ENCODE measurements at regions not wholly inside any gene's neighbourhood (a gene's known extent, or its start where the extent isn't known, plus 50 kb on each side); places are given as distances from the start of the nearest gene placed in this dataset.

DNA sequence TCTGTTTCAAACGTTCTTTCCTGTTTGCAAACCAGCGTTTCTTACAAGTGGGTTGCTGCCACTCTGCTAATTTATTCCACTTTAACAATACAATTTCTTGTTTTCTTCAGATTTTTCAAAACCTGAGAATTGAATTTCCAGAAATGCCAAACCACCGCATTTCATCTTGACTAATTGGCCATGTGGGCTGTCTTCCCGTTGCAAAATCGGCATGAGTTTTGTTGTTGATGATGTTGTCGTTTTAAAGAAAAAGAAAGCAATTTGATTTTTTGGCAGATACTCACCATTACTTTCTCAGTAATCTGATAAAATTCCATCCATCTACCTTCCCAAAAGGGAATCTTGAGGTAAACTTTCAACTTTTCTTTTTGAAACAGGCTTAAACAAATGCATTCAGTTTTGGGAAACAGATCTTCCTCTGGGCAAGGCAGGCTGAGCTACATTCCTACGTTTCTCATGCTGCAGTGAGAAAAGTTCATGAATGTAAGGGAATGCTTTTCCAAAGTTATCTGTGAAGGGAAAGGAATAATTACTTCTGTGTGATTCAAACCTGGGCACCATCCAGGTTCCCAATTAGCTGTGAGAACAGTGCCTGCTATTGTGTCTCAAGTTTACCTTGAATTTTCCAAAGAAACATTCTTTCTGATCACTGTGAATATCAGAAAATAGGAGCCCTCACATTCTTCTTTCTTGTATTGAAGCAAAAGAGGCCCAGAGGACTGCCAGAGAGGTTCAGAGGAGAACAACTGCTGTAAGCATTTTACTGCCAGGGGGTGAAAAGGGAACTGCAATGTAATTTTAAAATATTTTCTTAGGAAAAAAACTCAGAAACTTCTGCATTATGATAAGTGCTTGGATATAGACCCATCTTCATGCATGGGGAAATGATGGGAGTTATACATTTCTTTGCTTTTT, 100.7 kb upstream of the TUT7 start:
- TF ChIP-seq EZH2phosphoT487 (IDR thresholded peaks at IDR 0.05; ENCODE audit: borderline replicate concordance, low read depth) (no peak), CTCF (IDR thresholded peaks at IDR 0.05) (no peak), YY1 (IDR thresholded peaks at IDR 0.05; ENCODE audit: low read depth) (no peak)
- TF ChIP-seq, protein P1, sequence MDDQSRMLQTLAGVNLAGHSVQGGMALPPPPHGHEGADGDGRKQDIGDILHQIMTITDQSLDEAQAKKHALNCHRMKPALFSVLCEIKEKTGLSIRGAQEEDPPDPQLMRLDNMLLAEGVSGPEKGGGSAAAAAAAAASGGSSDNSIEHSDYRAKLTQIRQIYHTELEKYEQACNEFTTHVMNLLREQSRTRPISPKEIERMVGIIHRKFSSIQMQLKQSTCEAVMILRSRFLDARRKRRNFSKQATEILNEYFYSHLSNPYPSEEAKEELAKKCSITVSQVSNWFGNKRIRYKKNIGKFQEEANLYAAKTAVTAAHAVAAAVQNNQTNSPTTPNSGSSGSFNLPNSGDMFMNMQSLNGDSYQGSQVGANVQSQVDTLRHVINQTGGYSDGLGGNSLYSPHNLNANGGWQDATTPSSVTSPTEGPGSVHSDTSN (IDR thresholded peaks at IDR 0.05), result no peak
- Histone ChIP-seq H3K9me2 (no peaks in the 10 kb centered on the region), H3K36me3 (replicated peaks in 1 of 2; ENCODE audit: control insufficient read depth in 1 of 2, insufficient read depth in 2 of 2, low read length in 1 of 2) (no peaks in the 10 kb centered on the region), H3K9me3 (no peaks in the 10 kb centered on the region), H3K9ac (no peak overlapping the region), H2AFZ (ENCODE audit: low read depth) (0 out of 2 replicates have a peak overlapping the region, but pooled peaks have one; percentile 18), H3K79me2 (ENCODE audit: insufficient read depth) (no peaks in the 10 kb centered on the region), H3K27me3 (ENCODE audit: insufficient read depth) (no peaks in the 10 kb centered on the region), H3K4me3 (ENCODE audit: low read depth in 2 of 2, low read length in 1 of 2) (no peak overlapping the region), H3K27ac (ENCODE audit: low read depth in 2 of 2, low read length in 1 of 2) (no peak overlapping the region), H3K4me1 (ENCODE audit: control insufficient read depth in 1 of 2, insufficient read depth in 2 of 2, low read depth in 1 of 2, low read length in 1 of 2) (peaks cover 4 to 14% of the 10 kb centered on the region in 2 experiments; a peak in 2 of 4 replicates), H3F3A (replicated peaks; ENCODE audit: insufficient read depth) (no peaks in the 10 kb centered on the region), H3K4me2 (no peak overlapping the region), H4K20me1 (ENCODE audit: insufficient read depth) (no peaks in the 10 kb centered on the region)
- DNase-seq, result no peak
- 62% methylated on average over 7 of the region's 7 CpGs for WGBS (ENCODE audit: low lambda C conversion rate)
- ChIA-PET CTCF (interaction anchor here (3.6 kb wide), 1 partner anchor 21 kb away, joined by 19 read pairs; no protein-coding TSS in a partner anchor), POLR2A (no interaction called here)

DNA sequence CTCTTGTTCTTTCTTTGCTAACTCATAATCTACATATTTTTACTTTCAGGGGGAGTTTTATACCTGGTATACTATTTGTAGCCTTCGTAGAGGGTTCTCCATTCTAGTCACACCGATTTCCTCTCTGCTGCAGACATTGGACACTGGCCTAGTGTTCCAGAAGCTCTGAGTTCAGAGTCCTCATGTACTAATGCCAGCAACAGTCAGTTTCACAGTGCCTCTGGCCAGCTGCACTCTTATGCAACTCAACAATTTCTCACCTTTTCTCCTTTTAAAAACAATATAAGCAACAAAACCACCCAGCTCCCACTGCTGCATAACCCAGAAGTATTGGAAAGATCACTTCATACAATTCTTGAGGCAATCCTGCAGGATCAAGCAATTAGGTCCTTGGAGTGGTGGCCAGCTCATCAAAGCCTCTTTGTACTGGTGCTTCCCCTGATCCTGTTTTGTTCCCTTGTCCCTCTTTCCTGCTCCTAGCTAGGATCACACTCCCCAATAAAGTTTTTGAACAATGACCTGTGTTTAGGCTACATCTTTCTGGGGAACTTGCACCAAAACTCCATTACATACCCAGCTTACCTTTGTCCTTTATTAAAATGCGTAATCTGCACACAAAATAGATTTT, 98.1 kb upstream of the TUT7 start:
- TF ChIP-seq TEAD4 (IDR thresholded peaks at IDR 0.05; ENCODE audit: borderline replicate concordance, insufficient read depth) (no peak), FOSL2 (IDR thresholded peaks at IDR 0.05; ENCODE audit: borderline replicate concordance, low read depth) (no peak), GATA2 (CRISPR knock-in tag; IDR thresholded peaks at IDR 0.05) (no peak), CTCF (IDR thresholded peaks at IDR 0.05) (no peak), ELF1 (IDR thresholded peaks at IDR 0.05) (no peak), ZBTB33 (IDR thresholded peaks at IDR 0.05; ENCODE audit: borderline replicate concordance, low read depth) (no peak), JUND (IDR thresholded peaks at IDR 0.05) (no peak), MXI1 (IDR thresholded peaks at IDR 0.05; ENCODE audit: low read depth, low read length) (no peak), GABPA (IDR thresholded peaks at IDR 0.05; ENCODE audit: low read depth) (no peak), MAX (IDR thresholded peaks at IDR 0.05; ENCODE audit: low read depth) (no peak)
- TF ChIP-seq, protein P1 (IDR thresholded peaks at IDR 0.05), result no peak
- H3K27ac ChIP-seq (ENCODE audit: low read depth in 2 of 2, low read length in 1 of 2), result no peak overlapping the region
- H3K9me3 ChIP-seq, result no peaks in the 10 kb centered on the region
- no peaks in the 10 kb centered on the region for H3F3A ChIP-seq (replicated peaks; ENCODE audit: insufficient read depth)
- H3K4me1 ChIP-seq (ENCODE audit: control insufficient read depth in 1 of 2, insufficient read depth in 2 of 2, low read depth in 1 of 2, low read length in 1 of 2), result no peaks in the 10 kb centered on the region; a peak in 1 of 4 replicates
- ChIA-PET POLR2A (no interaction called here), CTCF (interaction anchor here (1.4 to 3.6 kb wide), 2 partner anchors 18 to 38 kb away, joined by 3 to 19 read pairs; no protein-coding TSS in a partner anchor)
- H3K4me2 ChIP-seq, result no peak overlapping the region
- H3K4me3 ChIP-seq (ENCODE audit: low read depth in 2 of 2, low read length in 1 of 2), result no peak overlapping the region
- no peak overlapping the region for H3K9ac ChIP-seq
- H3K79me2 ChIP-seq (ENCODE audit: insufficient read depth), result no peaks in the 10 kb centered on the region
- H3K9me2 ChIP-seq, result no peaks in the 10 kb centered on the region
- DNase-seq, result no peak
- H3K27me3 ChIP-seq (ENCODE audit: insufficient read depth), result no peaks in the 10 kb centered on the region
- WGBS (ENCODE audit: low lambda C conversion rate), result 53% methylated on average over 3 of the region's 3 CpGs
- no peaks in the 10 kb centered on the region for H3K36me3 ChIP-seq (replicated peaks in 1 of 2; ENCODE audit: control insufficient read depth in 1 of 2, insufficient read depth in 2 of 2, low read length in 1 of 2)
- no peaks in the 10 kb centered on the region for H4K20me1 ChIP-seq (ENCODE audit: insufficient read depth)
- no peak overlapping the region for H2AFZ ChIP-seq (ENCODE audit: low read depth)

Data from SK-N-SH (cell line).